ENCODE measurements at regions not wholly inside any gene's neighbourhood (a gene's known extent, or its start where the extent isn't known, plus 50 kb on each side); places are given as distances from the start of the nearest gene placed in this dataset.

- Histone ChIP-seq H3K27ac (ENCODE audit: extremely low read depth, low read depth, low read length) (no peak overlapping the region), H3K36me3 (ENCODE audit: control insufficient read depth in 2 of 2, insufficient read depth in 1 of 2, low read length in 2 of 2) (peaks cover 0 to 3% of the 10 kb centered on the region in 2 experiments; a peak in 1 of 3 replicates), H3K4me1 (ENCODE audit: control insufficient read depth, insufficient read depth, low read length) (no peaks in the 10 kb centered on the region), H3K9me3 (ENCODE audit: control insufficient read depth, insufficient read depth, low read depth, low read length) (no peaks in the 10 kb centered on the region), H3K4me3 (ENCODE audit: low read depth, low read length) (no peak overlapping the region)
- CTCF ChIA-PET, result interaction anchor here (0.7 kb wide), 1 partner anchor 11 kb away, joined by 3 read pairs; no protein-coding TSS in a partner anchor
- TF ChIP-seq ZNF501 (tag by site-specific recombination; IDR thresholded peaks at IDR 0.05), result no peak
- TF ChIP-seq ZNF157 (tag by site-specific recombination; IDR thresholded peaks at IDR 0.05), result no peak
- no peak for TF ChIP-seq ZNF155 (tag by site-specific recombination; IDR thresholded peaks at IDR 0.05)
- TF ChIP-seq ZNF239 (tag by site-specific recombination; IDR thresholded peaks at IDR 0.05), result no peak
- no peak for TF ChIP-seq ZFP41 (tag by site-specific recombination; IDR thresholded peaks at IDR 0.05; ENCODE audit: borderline replicate concordance)
- TF ChIP-seq TRIM28 (IDR thresholded peaks at IDR 0.05; ENCODE audit: borderline replicate concordance, low read length), result no peak
- no peak for TF ChIP-seq ZEB2 (tag by site-specific recombination; IDR thresholded peaks at IDR 0.05)
- TF ChIP-seq ZNF558 (tag by site-specific recombination; IDR thresholded peaks at IDR 0.05), result no peak
- TF ChIP-seq ZNF639 (tag by site-specific recombination; IDR thresholded peaks at IDR 0.05), result no peak
- TF ChIP-seq ZNF585B (tag by site-specific recombination; IDR thresholded peaks at IDR 0.05), result no peak
- TF ChIP-seq ZBTB8A (tag by site-specific recombination; IDR thresholded peaks at IDR 0.05), result no peak
- POLR2A ChIA-PET, result no interaction called here
Measured at GRCh38 chr19:28555317-28555716, 657.6 kb downstream of the UQCRFS1 start.

- CTCF ChIA-PET, result interaction anchor here (0.7 to 1.7 kb wide), 4 partner anchors 10 to 79 kb away, joined by 3 to 5 read pairs (median 4); no protein-coding TSS in a partner anchor
Measured at GRCh38 chr19:28554321-28555091, 658.4 kb downstream of the UQCRFS1 start.

More at GRCh38 chr19:28554321-28555091, 658.4 kb downstream of the UQCRFS1 start:
- TF ChIP-seq TRIM28 (IDR thresholded peaks at IDR 0.05; ENCODE audit: borderline replicate concordance, low read length) (no peak), ZNF280C (tag by site-specific recombination; IDR thresholded peaks at IDR 0.05) (no peak), YY1 (tag by site-specific recombination; IDR thresholded peaks at IDR 0.05) (no peak), KLF17 (tag by site-specific recombination; IDR thresholded peaks at IDR 0.05) (no peak), ZNF138 (tag by site-specific recombination; IDR thresholded peaks at IDR 0.05; ENCODE audit: borderline replicate concordance) (no peak)
- Histone ChIP-seq H3K36me3 (ENCODE audit: control insufficient read depth in 2 of 2, insufficient read depth in 1 of 2, low read length in 2 of 2) (no peaks in the 10 kb centered on the region; a peak in 1 of 3 replicates), H3K4me3 (ENCODE audit: low read depth, low read length) (no peak overlapping the region), H3K4me1 (ENCODE audit: control insufficient read depth, insufficient read depth, low read length) (no peaks in the 10 kb centered on the region), H3K9me3 (ENCODE audit: control insufficient read depth, insufficient read depth, low read depth, low read length) (no peaks in the 10 kb centered on the region), H3K27ac (ENCODE audit: extremely low read depth, low read depth, low read length) (no peak overlapping the region)
- POLR2A ChIA-PET, result interaction anchor here (0.6 kb wide), 1 partner anchor 69 kb away, joined by 6 read pairs; no protein-coding TSS in a partner anchor
